Ectodermal cell (in vitro differentiated cells): ENCODE measurements at regions not wholly inside any gene's neighbourhood (a gene's known extent, or its start where the extent isn't known, plus 50 kb on each side); places are given as distances from the start of the nearest gene placed in this dataset.

ENCODE experiments used
- H3K27ac ChIP-seq: 2 replicates; pipeline ENCODE4 v1.7.0; 2013; ENCODE audit warnings: mild to moderate bottlenecking, low read depth, low read length; ENCODE audit not compliant: insufficient read depth, poor library complexity, severe bottlenecking
- H3K27me3 ChIP-seq: 2 replicates; pipeline ENCODE4 v1.7.0; 2013; ENCODE audit warnings: mild to moderate bottlenecking, low read length; ENCODE audit not compliant: insufficient read depth, control insufficient read depth, poor library complexity, severe bottlenecking
- H3K36me3 ChIP-seq: one replicate; pipeline ENCODE4 v1.7.0; 2013; ENCODE audit warnings: low read length; ENCODE audit not compliant: control insufficient read depth, insufficient read depth
- H3K4me1 ChIP-seq: one replicate; pipeline ENCODE4 v1.7.0; 2013; ENCODE audit warnings: low read length; ENCODE audit not compliant: control insufficient read depth, insufficient read depth
- H3K4me3 ChIP-seq: 2 replicates; pipeline ENCODE4 v1.7.0; 2013; ENCODE audit warnings: low read depth, low read length, control low read depth; ENCODE audit not compliant: insufficient read depth
- H3K9me3 ChIP-seq: 2 replicates; pipeline ENCODE4 v1.7.0; 2013; ENCODE audit warnings: mild to moderate bottlenecking, low read length, moderate library complexity; ENCODE audit not compliant: control insufficient read depth
- WGBS, 2 experiments: methylation state at CpG; one replicate each; pipeline ENCODE4 v1.1.7; 2013; ENCODE audit warnings: missing lambda C conversion rate in 2 of 2; 5-methylcytosine and 5-hydroxymethylcytosine counted together

GRCh38 chr10:108411206-108411605, 1246.7 kb upstream of the SORCS1 start:
- Histone ChIP-seq H3K4me1 (no peaks in the 10 kb centered on the region), H3K27ac (no peak overlapping the region), H3K9me3 (no peaks in the 10 kb centered on the region), H3K4me3 (no peak overlapping the region), H3K36me3 (no peaks in the 10 kb centered on the region), H3K27me3 (no peaks in the 10 kb centered on the region)
- 92 to 99% methylated on average over 2 of the region's 2 CpGs for WGBS, 2 experiments

GRCh38 chr10:108410236-108410635, 1245.7 kb upstream of the SORCS1 start:
- H3K36me3 ChIP-seq = no peaks in the 10 kb centered on the region
- 89 to 100% methylated on average over 1 of the region's 1 CpG for WGBS, 2 experiments
- H3K4me3 ChIP-seq = no peak overlapping the region
- no peaks in the 10 kb centered on the region for H3K9me3 ChIP-seq
- H3K27ac ChIP-seq = no peak overlapping the region
- no peaks in the 10 kb centered on the region for H3K4me1 ChIP-seq
- no peaks in the 10 kb centered on the region for H3K27me3 ChIP-seq

GRCh38 chr10:108409306-108409705, 1244.8 kb upstream of the SORCS1 start:
- Histone ChIP-seq H3K36me3 (no peaks in the 10 kb centered on the region), H3K9me3 (no peaks in the 10 kb centered on the region), H3K27ac (no peak overlapping the region), H3K4me1 (no peaks in the 10 kb centered on the region), H3K27me3 (no peaks in the 10 kb centered on the region), H3K4me3 (no peak overlapping the region)

GRCh38 chr10:108404155-108404554, 1239.6 kb upstream of the SORCS1 start:
- no peaks in the 10 kb centered on the region for H3K9me3 ChIP-seq
- H3K27ac ChIP-seq = no peak overlapping the region
- no peaks in the 10 kb centered on the region for H3K4me1 ChIP-seq
- 100% methylated on average over 1 of the region's 1 CpG for WGBS, 2 experiments
- no peaks in the 10 kb centered on the region for H3K36me3 ChIP-seq
- H3K4me3 ChIP-seq = no peak overlapping the region
- H3K27me3 ChIP-seq = no peaks in the 10 kb centered on the region

GRCh38 chr10:108399465-108399864, 1235.0 kb upstream of the SORCS1 start:
- 93 to 97% methylated on average over 3 to 4 of the region's 4 CpGs for WGBS, 2 experiments
- Histone ChIP-seq H3K27me3 (no peaks in the 10 kb centered on the region), H3K27ac (no peak overlapping the region), H3K4me3 (no peak overlapping the region), H3K36me3 (no peaks in the 10 kb centered on the region), H3K4me1 (no peaks in the 10 kb centered on the region), H3K9me3 (no peaks in the 10 kb centered on the region)

GRCh38 chr10:108393089-108393488, 1228.6 kb upstream of the SORCS1 start:
- H3K9me3 ChIP-seq = no peaks in the 10 kb centered on the region
- H3K27ac ChIP-seq = no peak overlapping the region
- H3K36me3 ChIP-seq = no peaks in the 10 kb centered on the region
- WGBS, 2 experiments = 72 to 89% methylated on average over 1 of the region's 1 CpG
- no peak overlapping the region for H3K4me3 ChIP-seq
- no peaks in the 10 kb centered on the region for H3K27me3 ChIP-seq
- H3K4me1 ChIP-seq = no peaks in the 10 kb centered on the region

- Histone ChIP-seq H3K4me1 (no peaks in the 10 kb centered on the region), H3K9me3 (no peaks in the 10 kb centered on the region), H3K27me3 (no peaks in the 10 kb centered on the region), H3K27ac (no peak overlapping the region), H3K36me3 (no peaks in the 10 kb centered on the region), H3K4me3 (no peak overlapping the region)
- 83 to 89% methylated on average over 1 of the region's 1 CpG for WGBS, 2 experiments
Measured at GRCh38 chr10:108392286-108392685, 1227.8 kb upstream of the SORCS1 start.

GRCh38 chr10:108388706-108389105, 1224.2 kb upstream of the SORCS1 start:
- no peaks in the 10 kb centered on the region for H3K9me3 ChIP-seq
- H3K36me3 ChIP-seq = no peaks in the 10 kb centered on the region
- H3K27ac ChIP-seq = no peak overlapping the region
- 89 to 90% methylated on average over 1 of the region's 1 CpG for WGBS, 2 experiments
- H3K27me3 ChIP-seq = no peaks in the 10 kb centered on the region
- no peak overlapping the region for H3K4me3 ChIP-seq
- H3K4me1 ChIP-seq = no peaks in the 10 kb centered on the region

GRCh38 chr10:108385963-108386362, 1221.5 kb upstream of the SORCS1 start:
- no peak overlapping the region for H3K4me3 ChIP-seq
- no peaks in the 10 kb centered on the region for H3K4me1 ChIP-seq
- H3K27me3 ChIP-seq = no peaks in the 10 kb centered on the region
- H3K36me3 ChIP-seq = no peaks in the 10 kb centered on the region
- no peak overlapping the region for H3K27ac ChIP-seq
- no peaks in the 10 kb centered on the region for H3K9me3 ChIP-seq
- WGBS, 2 experiments = 89 to 92% methylated on average over 3 of the region's 3 CpGs

- H3K4me3 ChIP-seq = no peak overlapping the region
- 70 to 71% methylated on average over 1 of the region's 1 CpG for WGBS, 2 experiments
- no peaks in the 10 kb centered on the region for H3K36me3 ChIP-seq
- no peaks in the 10 kb centered on the region for H3K4me1 ChIP-seq
- H3K27ac ChIP-seq = no peak overlapping the region
- H3K9me3 ChIP-seq = no peaks in the 10 kb centered on the region
- H3K27me3 ChIP-seq = no peaks in the 10 kb centered on the region
Measured at GRCh38 chr10:108384378-108384777, 1219.9 kb upstream of the SORCS1 start.

- H3K9me3 ChIP-seq = no peaks in the 10 kb centered on the region
- H3K4me1 ChIP-seq = no peaks in the 10 kb centered on the region
- H3K36me3 ChIP-seq = no peaks in the 10 kb centered on the region
- H3K27me3 ChIP-seq = no peaks in the 10 kb centered on the region
- H3K27ac ChIP-seq = no peak overlapping the region
- H3K4me3 ChIP-seq = no peak overlapping the region
Measured at GRCh38 chr10:108378779-108379178, 1214.3 kb upstream of the SORCS1 start.
